HG03432 (cell line): ENCODE measurements at regions not wholly inside any gene's neighbourhood (a gene's known extent, or its start where the extent isn't known, plus 50 kb on each side); places are given as distances from the start of the nearest gene placed in this dataset.
"Not testable (repeated sequence)": the region's sequence is repeated elsewhere in the genome, so short reads cannot be mapped to it uniquely, and the experiment has no call there.

Source experiments
- ATAC-seq: cut with Tn5 transposase; IDR thresholded peaks from one replicate; pipeline ENCODE4 v1.9.1; 2021; ENCODE audit warnings: mild to moderate bottlenecking, moderate library complexity; ENCODE audit not compliant: unreplicated experiment

DNA sequence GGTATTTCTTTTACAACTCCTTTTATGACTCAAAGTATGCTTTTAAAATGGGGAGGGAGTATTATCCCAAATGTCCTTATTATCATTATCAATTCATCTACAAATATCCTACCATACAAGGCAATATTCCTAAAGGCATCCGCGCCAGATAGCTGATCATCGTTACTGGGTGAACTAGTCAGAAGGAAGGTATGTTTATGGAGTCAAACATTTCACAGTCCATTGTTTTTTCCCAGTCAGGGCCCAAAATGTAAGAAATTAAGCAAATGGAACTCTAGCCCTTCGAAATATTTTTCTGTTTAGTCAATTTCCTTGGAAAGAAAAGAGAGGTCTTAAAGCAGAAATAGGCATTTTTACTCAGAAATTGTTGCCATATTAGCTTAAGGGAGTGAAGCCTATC lies 188.5 kb upstream of the CCNG1 start:
- no peak for ATAC-seq

DNA sequence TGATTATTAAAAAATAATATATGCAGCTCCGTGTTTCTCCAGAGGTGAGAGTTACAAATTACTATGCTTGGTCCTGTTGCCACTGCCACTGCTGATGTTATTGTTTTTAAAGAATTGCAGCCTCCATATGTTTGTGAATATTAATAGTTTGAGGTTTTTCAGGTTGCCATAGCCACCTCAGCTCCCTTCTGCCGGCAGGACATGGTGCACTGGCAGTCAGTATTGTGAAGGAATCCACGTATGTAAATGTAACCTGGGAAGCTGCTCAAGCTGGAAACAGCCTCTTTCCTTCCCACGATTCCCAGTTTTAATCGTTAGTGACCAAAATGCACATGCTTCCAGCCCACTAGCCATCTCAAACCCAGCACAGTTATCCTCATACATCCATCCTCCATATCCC lies 184.4 kb upstream of the CCNG1 start:
- no peak for ATAC-seq

DNA sequence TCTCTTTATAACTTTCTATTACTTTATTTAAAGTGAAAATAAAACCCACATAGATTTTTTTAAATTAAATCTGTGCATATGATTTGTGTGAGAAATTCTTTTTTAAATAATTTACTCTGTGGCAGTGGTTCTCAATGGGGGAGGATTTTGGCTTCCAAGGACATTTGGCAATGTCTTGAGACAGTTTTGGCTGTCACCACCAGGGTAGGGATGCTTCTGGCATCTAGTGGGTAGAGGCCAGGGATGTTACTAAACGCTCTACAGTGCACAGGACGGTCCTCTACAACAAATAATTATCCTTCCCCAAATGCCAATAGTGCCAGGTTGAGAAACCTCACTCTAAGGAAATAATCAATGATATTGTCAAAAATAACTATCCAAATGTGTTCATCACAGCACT lies 177.9 kb upstream of the CCNG1 start:
- no peak for ATAC-seq

DNA sequence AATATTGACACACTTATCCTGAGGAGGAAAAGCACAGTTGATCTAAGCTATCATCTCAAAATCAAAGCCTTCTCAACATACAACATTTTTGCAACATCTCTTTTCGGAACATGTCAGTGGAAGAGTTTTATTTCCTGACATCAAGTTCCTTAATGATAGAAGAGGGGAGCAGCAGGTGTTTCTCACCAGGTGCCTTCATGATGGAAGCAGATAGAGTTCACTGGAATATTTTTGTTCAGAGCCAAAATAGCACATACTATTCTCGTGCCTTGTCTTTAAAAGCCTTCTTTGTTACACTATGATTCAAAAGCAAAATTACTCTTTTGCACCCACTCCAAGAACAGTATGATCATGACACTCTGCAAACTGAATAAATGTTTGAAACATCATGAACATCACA lies 176.9 kb upstream of the CCNG1 start:
- ATAC-seq, result no peak

DNA sequence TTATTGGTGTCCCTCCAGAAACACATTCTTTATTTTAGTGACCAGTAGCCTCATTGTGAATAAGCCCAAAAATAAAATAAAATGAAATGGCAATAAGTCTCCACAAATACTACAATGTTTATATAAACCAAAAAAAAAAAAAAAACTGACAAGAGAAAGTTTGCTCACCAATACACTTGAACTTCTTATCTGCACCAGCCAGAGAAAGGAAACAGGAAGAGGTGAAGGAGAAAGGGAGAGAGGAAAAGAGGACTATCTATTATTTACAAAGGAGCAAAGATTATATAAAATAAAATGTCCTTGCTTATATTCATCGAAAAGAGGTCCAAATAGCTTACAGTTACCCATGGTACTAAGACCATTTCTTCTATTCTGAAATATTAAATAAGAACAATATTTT lies 176.4 kb upstream of the CCNG1 start:
- ATAC-seq, result no peak

DNA sequence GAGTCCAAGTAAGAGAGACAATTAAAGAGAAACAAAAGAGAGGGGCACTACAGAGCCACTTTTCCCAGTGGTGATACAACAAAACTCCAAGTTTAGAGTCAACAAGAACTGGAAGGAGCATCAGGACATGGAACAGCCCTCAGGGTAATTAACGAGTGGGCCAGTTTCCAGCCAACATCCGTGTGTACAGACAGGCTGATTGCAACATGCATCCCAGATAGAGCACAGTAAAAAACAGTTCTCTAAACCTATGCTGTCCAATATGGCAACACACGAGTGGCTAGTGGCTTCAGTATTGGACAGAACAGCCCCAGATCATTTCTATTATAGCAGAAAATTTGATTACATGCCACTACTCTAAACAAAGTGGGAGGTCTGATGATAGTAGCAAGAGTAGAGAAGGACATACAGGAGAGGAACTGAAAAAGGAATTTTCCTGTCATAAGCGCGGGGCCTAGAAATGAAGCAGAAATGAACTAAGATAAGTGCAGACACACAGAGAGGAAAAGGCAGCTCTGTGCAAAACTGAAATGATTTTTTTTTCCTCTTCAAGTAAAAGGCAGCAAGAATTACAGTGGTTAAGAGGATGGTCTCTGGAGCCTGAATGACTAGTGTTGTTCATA lies 175.6 kb upstream of the CCNG1 start:
- no peak for ATAC-seq

DNA sequence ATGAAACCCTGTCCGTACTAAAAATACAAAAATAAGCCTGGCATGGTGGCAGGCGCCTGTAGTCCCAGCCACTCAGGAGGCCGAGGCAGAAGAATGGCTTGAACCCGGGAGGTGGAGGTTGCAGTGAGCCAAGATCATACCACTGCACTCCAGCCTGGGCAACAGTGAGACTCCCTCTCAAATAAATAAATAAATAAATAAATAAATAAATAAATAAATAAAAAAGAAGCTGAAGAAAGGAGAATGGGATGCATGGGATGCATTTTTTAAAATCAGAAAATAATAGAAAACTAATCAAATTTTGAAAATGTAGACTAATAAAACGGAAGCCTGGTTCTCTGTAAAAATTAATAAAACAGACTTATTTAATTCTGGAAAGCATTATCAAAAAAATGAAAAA lies 171.1 kb upstream of the CCNG1 start:
- not testable (repeated sequence) for ATAC-seq

DNA sequence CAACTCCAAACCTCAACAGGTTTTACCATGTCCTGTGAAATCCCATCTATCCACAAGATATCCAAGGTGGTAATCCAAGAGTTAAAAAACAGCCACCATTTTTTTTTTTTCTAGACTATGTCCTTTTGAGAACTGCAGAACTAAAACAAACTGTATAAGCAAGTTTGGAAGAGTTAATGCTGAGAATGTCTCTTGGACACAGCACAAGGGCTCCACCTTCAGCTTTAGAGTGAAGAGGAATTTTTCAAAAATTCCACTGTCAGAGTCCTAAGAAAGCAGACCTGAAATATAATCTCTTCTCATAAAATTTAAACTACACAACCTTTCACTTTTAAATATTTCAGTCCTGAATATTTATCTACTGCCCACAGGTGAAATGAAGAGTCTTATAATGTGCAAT lies 167.8 kb upstream of the CCNG1 start:
- no peak for ATAC-seq

DNA sequence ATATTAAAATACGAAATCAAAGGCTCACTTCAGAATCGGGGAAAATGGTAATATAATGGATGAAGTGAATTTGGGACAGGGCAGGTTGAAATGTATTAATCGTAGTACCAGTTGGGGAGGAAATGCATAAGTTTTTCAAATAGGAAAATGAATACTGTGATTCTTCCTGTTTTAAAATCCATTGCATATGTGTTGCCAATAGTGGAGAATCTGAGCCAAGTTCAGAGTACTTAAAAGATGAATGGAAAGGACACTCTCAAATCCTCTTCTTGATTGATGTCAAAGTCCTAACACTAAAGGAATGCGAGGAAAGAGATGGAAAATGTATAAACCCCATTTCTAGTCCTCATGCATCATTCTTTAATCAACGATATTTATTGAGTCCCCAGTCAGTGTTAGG lies 160.9 kb upstream of the CCNG1 start:
- ATAC-seq, result no peak

DNA sequence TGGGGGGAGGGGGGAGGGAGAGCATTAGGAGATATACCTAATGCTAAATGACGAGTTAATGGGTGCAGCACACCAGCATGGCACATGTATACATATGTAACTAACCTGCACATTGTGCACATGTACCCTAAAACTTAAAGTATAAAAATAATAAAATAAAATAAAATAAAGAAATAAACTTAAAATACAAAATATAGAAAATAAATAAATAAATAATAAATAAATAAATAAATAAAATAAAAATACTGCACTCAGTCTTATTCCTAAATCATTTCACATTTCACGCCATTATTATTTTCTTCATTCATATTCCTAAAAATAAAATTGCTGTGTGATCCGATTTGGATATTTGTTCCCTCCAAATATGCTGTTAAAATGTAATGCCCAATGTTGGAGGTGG lies 156.5 kb upstream of the CCNG1 start:
- not testable (repeated sequence) for ATAC-seq

DNA sequence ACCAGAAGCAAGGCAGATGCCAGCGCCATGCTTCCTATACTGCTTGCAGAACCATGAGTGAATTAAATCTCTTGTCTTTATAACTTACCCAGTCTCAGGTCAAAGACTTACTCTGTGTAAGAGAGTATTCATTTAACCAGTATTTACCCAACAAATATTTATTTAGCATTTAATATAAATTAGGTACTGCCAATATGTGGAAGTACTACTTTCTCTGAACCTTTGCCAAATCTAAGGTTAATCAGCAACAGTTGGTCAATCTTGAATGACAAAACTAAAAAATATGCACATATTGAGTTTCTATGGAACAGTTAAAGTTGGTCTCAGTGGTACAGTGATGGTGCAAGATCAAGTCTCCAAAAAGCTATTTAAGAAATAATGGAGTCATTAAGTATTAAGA lies 155.9 kb upstream of the CCNG1 start:
- ATAC-seq, result no peak

DNA sequence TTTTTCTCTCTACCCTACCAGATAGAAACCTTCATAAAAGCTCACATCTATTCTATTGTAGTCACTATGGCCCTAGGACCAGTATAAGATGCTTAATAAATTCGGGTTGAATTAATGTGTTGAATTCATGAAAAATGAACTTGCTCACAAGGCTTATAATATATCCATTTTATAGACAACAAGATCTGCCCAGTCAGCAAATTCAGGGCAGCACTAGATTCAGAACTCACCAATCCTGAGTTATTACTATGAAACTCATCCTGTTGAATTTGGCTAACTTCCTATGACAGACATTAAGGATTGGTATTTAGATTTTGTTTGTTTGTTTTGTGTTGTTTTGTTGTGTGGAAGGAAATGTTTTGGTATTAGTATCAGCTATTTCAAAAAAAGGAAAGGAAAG lies 143.6 kb upstream of the CCNG1 start:
- ATAC-seq, result no peak

DNA sequence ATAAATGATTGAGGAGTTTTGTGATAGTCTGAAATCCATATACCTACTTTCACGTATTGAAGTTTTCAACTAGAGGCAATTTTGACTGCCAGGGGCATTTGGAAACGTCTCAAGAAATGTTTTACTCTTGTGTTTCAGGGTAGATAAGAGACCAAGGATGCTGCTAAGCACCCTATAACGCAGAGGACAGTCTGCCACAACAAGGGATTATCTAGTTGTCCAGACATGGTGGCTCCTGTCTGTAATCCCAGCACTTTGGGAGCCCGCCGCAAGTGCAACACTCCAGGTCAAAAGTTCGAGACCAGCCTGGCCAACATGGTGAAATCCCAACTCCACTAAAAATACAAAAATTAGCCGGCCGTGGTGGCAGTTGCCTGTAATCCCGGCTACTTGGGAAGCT lies 133.7 kb upstream of the CCNG1 start:
- no peak for ATAC-seq

DNA sequence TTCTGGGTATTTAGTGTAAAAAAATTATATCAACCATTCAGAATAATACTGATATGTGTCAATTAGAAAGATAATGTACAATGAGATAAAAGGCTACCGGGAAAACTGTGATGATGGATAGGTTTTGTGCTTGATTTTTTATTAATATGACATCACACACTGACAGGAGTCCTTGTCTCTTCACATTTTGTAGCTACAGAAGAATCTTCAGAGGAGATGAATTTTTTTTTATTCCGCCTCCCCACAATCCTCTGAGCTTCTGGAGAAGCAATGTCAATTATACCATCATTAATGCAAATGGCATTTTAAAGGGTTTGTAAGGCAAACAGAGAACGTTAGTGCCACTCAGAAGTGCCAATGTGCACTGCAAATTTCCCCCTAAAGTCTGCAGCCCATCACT lies 131.7 kb upstream of the CCNG1 start:
- ATAC-seq, result no peak

DNA sequence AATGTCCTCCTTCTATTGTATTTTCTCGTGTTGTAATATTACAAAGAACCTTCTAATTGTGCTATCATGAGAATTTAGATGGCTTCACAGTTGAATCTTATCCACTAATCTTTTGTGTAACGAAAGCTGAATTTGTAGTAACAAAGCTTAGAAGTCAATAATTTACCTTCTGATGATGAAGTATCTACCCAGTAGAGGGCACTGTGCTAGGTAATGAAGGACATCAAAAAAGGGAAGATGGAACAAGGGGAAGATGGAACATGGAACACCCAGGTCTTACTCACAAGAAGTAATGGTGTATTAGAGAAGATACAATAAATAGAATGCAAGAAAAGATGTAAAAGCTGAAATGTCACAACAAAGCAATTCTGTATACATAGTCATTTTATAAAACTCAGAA lies 131.0 kb upstream of the CCNG1 start:
- peak; percentile 51 for ATAC-seq

DNA sequence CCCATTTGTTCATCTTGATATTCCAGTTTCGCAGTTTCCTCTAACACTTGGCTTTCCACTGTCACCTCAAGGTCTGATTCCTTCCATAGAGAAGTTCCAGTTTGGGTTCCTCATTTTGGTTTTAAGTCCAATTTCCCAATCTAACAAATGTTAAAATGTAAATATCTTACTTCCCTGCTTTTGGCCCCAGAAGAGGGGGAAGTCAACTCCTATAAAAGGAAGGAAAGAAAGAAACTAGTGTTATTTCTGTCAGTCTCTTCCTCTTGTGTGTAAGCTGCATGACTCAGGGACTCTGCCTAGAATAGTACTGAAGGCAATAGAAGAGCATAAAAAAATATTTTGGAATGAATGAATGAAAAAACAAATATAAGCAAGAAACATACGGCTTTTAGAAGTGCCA lies 127.5 kb upstream of the CCNG1 start:
- ATAC-seq, result no peak

DNA sequence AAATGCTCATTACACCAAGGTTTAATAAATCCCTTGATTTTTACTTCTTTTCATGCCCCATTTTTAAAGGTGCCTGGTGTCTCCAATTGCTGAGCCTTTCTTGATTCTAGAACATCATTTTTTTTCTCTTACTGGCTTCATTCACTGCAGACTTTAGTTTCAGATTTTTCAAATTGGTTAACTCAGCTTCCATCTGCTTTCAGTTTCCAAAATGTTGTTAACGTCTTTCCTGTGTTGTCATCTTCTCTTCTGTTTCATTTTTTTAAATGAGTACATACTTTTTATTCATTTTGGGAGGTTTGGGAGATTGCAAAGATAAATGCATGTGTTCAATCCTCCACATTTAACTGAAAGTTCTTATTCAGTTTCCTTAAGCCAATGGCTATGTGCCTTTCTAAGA lies 126.4 kb upstream of the CCNG1 start:
- ATAC-seq, result no peak

DNA sequence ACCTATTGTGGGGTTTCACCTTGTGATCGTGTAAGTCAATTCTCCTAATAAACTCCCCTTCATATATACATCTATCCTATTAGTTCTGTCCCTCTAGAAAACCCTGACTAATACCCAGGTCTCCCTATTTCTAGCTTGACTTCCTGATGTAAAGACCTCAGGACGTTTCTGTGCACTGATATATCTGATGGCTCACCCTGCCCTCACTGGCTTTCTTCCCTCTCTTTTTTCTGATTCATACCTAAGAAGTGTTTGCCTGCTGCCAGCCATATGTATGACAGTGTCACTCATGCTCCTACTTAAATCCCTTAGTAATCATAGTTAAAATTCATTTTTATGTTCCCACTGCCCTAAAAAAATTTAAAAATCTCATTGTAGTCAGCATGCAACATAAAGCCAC lies 124.8 kb upstream of the CCNG1 start:
- no peak for ATAC-seq

DNA sequence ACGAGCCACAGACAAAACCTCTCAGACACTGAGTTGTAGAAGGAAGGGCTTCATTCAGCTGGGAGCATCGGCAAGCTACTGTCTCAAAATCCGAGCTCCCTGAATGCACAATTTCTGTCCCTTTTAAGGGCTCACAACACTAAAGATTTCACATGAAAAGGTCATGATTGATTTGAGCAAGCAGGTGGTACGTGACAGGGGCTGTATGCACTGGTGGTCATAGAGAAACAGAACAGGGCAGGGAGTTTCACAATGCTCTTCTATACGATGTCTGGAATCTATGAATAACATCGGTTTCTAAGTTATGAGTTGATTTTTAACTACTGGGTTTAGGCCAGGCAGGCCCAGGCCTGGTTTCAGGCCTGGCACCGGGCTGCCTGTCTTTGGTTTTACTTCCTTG lies 124.3 kb upstream of the CCNG1 start:
- not testable (repeated sequence) for ATAC-seq

DNA sequence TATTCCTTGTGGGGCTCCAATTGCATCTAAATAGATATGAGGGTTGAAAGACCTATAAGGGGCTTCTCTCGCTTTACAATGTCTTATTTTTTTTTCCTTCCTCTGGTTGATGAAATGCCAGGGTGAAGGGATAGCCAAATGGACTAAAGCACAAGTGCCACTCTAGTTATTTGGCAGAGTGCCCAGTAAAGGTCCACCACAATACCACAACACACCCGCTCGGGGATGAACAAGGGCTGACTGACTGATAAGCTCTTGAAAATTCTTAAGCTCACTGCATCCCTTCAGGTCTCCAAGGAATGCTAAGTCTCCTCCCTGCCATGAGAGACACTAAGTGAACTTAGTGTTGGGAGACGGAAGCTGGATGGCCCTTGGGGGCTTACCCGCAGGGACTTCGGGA lies 121.0 kb upstream of the CCNG1 start:
- ATAC-seq, result not testable (repeated sequence)

DNA sequence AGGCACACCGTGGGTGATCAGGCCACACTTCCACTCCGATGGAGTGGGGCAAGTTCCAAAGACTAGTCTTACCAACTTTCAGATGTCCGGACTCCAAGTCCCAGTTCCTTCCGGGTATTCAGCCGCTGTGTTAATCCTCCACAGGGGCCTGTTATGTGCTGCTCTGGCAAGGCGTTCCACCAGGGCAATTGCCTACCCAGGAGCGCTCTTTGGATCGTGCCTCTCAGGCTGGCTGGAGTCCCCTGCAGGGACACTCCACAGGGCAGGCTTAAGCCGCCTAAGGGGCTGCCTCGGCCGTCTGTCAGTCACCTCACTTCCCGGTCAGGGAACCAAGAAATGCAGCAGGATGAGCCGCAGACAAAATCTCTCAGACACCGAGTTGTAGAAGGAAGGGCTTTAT lies 118.7 kb upstream of the CCNG1 start:
- ATAC-seq, result no peak

DNA sequence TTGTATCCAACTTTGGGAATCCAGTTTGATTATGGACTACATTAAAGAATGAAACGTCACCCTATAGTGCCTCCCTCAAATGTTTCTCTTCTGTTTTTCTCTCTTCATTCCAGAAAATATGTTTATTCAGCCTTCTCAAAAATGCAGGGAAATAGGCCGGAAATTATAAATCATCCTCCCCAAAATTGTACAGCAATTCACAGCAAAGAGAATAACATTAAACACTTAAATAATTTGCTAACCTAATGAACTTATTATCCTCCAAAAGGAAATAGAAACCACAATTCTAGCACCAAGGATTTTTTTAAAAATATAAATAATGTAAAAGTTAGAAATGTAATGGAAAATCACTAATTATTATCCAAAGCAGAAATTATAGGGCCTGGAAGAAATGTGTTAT lies 115.9 kb upstream of the CCNG1 start:
- ATAC-seq, result no peak
